ENCODE measurements at regions not wholly inside any gene's neighbourhood (a gene's known extent, or its start where the extent isn't known, plus 50 kb on each side); places are given as distances from the start of the nearest gene placed in this dataset.

DNA sequence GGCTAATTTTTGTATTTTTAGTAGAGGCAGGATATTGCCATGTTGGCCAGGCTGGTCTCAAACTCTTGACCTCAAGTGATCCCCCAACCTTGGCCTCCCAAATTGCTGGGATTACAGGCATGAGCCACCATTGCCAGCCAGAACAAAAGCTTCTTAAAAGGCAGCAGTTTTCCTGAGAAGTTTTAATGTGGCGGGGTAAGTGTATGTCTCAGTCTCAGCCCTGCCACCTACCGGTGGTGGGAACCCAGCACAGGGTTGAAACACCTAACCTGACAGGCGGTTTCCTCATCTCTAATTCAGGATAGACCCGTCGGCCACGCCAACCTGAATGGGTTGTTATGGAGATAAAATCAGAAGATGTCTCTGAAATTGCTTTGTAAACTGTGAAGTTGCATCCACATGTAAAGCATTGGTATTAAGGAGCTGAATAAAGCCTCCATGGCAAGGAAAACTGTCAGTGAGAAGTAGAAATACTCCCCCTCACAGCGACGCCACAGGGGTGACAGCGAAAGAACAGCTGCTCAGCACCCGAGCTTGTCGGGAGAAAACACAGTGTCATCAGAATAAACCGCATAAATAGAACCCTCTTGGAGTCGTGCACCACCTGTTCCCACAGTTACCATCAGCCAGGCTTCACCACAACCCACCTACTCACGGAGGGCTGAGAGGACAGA is 165.9 kb upstream of the NCAM1 start:
- no peak overlapping the region for H2AFZ ChIP-seq (ENCODE audit: low read depth, low read length)
- no peaks in the 10 kb centered on the region for H3K9me1 ChIP-seq (replicated peaks; ENCODE audit: control insufficient read depth, extremely low read depth, insufficient read depth, low read length)
- CTCF ChIA-PET = interaction anchor here (0.6 to 1.8 kb wide), 3 partner anchors 203 to 209 kb away, joined by 3 to 28 read pairs (median 3); no protein-coding TSS in a partner anchor
- dilution Hi-C loops (cut with MboI; ENCODE audit: extremely low pct_ligation_motif_present, low sequenced_read_pairs) = no loop called here
- no peak overlapping the region for H3K9ac ChIP-seq (replicated peaks; ENCODE audit: extremely low read depth, insufficient read depth, low read length)
- no peaks in the 10 kb centered on the region for H4K20me1 ChIP-seq (replicated peaks; ENCODE audit: control insufficient read depth, extremely low read depth, insufficient read depth, low read length)
- no peak overlapping the region for H3K4me2 ChIP-seq (ENCODE audit: insufficient read depth, low read length)
- H3K36me3 ChIP-seq (ENCODE audit: control insufficient read depth in 2 of 2, extremely low read depth in 1 of 2, insufficient read depth in 2 of 2, low read length in 2 of 2) = no peaks in the 10 kb centered on the region
- no peaks in the 10 kb centered on the region for H3K79me2 ChIP-seq (ENCODE audit: control insufficient read depth, insufficient read depth, low read length)
- TF ChIP-seq MYC (IDR thresholded peaks at IDR 0.05; ENCODE audit: low read depth, low read length) (no peak), CTCF (IDR thresholded peaks at IDR 0.05; ENCODE audit: extremely low read depth in 1 of 2, insufficient read depth in 1 of 2, low read depth in 1 of 2, low read length in 2 of 2) (peak; percentile 25 to 31), GATA2 (IDR thresholded peaks at IDR 0.05; ENCODE audit: insufficient read depth, insufficient read length, low read depth, low read length) (no peak), POLR2AphosphoS5 (IDR thresholded peaks at IDR 0.05; ENCODE audit: insufficient read depth, low read depth, low read length) (no peak), EZH2 (IDR thresholded peaks at IDR 0.05; ENCODE audit: borderline replicate concordance, low read depth, low read length, severe bottlenecking) (no peak)
- H3K9me3 ChIP-seq (replicated peaks; ENCODE audit: control insufficient read depth, insufficient read depth, low read length) = no peaks in the 10 kb centered on the region
- H3K4me3 ChIP-seq (replicated peaks in 1 of 3; ENCODE audit: insufficient read depth in 1 of 3, low read depth in 1 of 3, low read length in 3 of 3) = no peak overlapping the region
- POLR2A ChIA-PET = no interaction called here
- FAIRE-seq (no peak), DNase-seq (ENCODE audit: low read depth, low spot score) (no peak)
- intact Hi-C loops (cut with micrococcal nuclease) = loop anchor here (1.0 to 10.0 kb wide), 3 partner anchors 207 to 500 kb away; no protein-coding TSS in a partner anchor
- H3K27ac ChIP-seq (ENCODE audit: insufficient read depth, low read depth, low read length) = no peak overlapping the region
- BruUV-seq (replicated peaks) = no TSS peak
- no peaks in the 10 kb centered on the region for H3K4me1 ChIP-seq (ENCODE audit: control insufficient read depth, extremely low read depth, insufficient read depth, low read length)
- H3K27me3 ChIP-seq (ENCODE audit: control insufficient read depth in 2 of 2, insufficient read depth in 2 of 2, low read length in 2 of 2) = no peaks in the 10 kb centered on the region
